CD14-positive monocyte (primary cell): ENCODE measurements at regions not wholly inside any gene's neighbourhood (a gene's known extent, or its start where the extent isn't known, plus 50 kb on each side); places are given as distances from the start of the nearest gene placed in this dataset.

Experiments used
- DNase-seq, 3 donors: peaks; one replicate each; pipeline ENCODE4 v3.0.0-alpha.2; 2011 to 2022
- H2AFZ ChIP-seq: 2 replicates; pipeline ENCODE4 v1.6.0; 2012; ENCODE audit warnings: mild to moderate bottlenecking, low read depth, low read length, inconsistent platforms; ENCODE audit not compliant: insufficient read depth, poor library complexity, severe bottlenecking
- H3K27ac ChIP-seq, 2 donors: 1 replicate in 1 of 2; 2 replicates in 1 of 2; pipeline ENCODE4 v1.5.1; 2012 to 2013; ENCODE audit warnings: low read length in 2 of 2, control low read depth in 1 of 2, inconsistent platforms in 1 of 2, low read depth in 1 of 2, mild to moderate bottlenecking in 1 of 2
- H3K27me3 ChIP-seq, 2 donors: one replicate each; pipeline versions ENCODE4 v1.6.0 to v1.6.1; 2011 to 2013; ENCODE audit warnings: low read length in 2 of 2; ENCODE audit not compliant: control insufficient read depth in 2 of 2, insufficient read depth in 2 of 2
- H3K36me3 ChIP-seq, 2 donors: replicated peaks in 1 of 2; 1 replicate in 1 of 2; 2 replicates in 1 of 2; pipeline versions ENCODE4 v1.5.1 to v1.6.1; 2012 to 2013; ENCODE audit warnings: low read length in 2 of 2, control low read depth in 1 of 2, inconsistent platforms in 1 of 2, mild to moderate bottlenecking in 1 of 2; ENCODE audit not compliant: insufficient read depth in 2 of 2, control insufficient read depth in 1 of 2
- H3K4me1 ChIP-seq, 2 donors: 1 replicate in 1 of 2; 2 replicates in 1 of 2; pipeline versions ENCODE4 v1.5.1 to v1.6.1; 2012 to 2013; ENCODE audit warnings: low read length in 2 of 2, control low read depth in 1 of 2, inconsistent platforms in 1 of 2, mild to moderate bottlenecking in 1 of 2, moderate library complexity in 1 of 2; ENCODE audit not compliant: insufficient read depth in 2 of 2, control insufficient read depth in 1 of 2
- H3K4me2 ChIP-seq: replicated peaks from 2 replicates; pipeline ENCODE3; 2012; ENCODE audit warnings: low read length, moderate library complexity, mild to moderate bottlenecking; ENCODE audit not compliant: poor library complexity, severe bottlenecking; ENCODE audit errors: extremely low read depth
- H3K4me3 ChIP-seq, 3 experiments: fragments of 200-600 bp in 1 of 3; sonication (generic) in 1 of 3; replicated peaks in 1 of 3; 1 replicate in 2 of 3; 2 replicates in 1 of 3; pipeline ENCODE4 v1.5.1; 2011 to 2013; ENCODE audit warnings: low read length in 3 of 3, mild to moderate bottlenecking in 3 of 3, control low read depth in 2 of 3, low read depth in 2 of 3, inconsistent platforms in 1 of 3, moderate library complexity in 1 of 3
- H3K79me2 ChIP-seq: 2 replicates; pipeline ENCODE4 v1.6.0; 2012; ENCODE audit warnings: mild to moderate bottlenecking, control low read depth, inconsistent platforms, low read length, moderate library complexity; ENCODE audit not compliant: insufficient read depth
- H3K9ac ChIP-seq: 2 replicates; pipeline ENCODE4 v1.6.0; 2017; ENCODE audit warnings: low read length, mild to moderate bottlenecking; ENCODE audit not compliant: insufficient read depth, poor library complexity, severe bottlenecking
- H3K9me3 ChIP-seq, 2 donors: replicated peaks in 1 of 2; 1 replicate in 1 of 2; 2 replicates in 1 of 2; pipeline versions ENCODE4 v1.5.1 to v1.6.1; 2012 to 2013; ENCODE audit warnings: low read length in 2 of 2, control low read depth in 1 of 2; ENCODE audit not compliant: control insufficient read depth in 1 of 2, insufficient read depth in 1 of 2
- H4K20me1 ChIP-seq: 2 replicates; pipeline ENCODE4 v1.6.0; 2012; ENCODE audit warnings: mild to moderate bottlenecking, low read length, control low read depth, moderate library complexity; ENCODE audit not compliant: insufficient read depth
- H3K27ac Mint-ChIP-seq, 7 donors: one replicate each; pipeline ENCODE4 v1.8.0; 2020; ENCODE audit warnings: mild to moderate bottlenecking in 7 of 7, mixed read lengths in 7 of 7, moderate library complexity in 6 of 7, inconsistent platforms in 2 of 7
- H3K27me3 Mint-ChIP-seq, 3 donors: one replicate each; pipeline ENCODE4 v1.8.0; 2021 to 2022; ENCODE audit warnings: low read depth in 3 of 3, mild to moderate bottlenecking in 3 of 3, mixed read lengths in 3 of 3, moderate library complexity in 3 of 3, inconsistent platforms in 1 of 3
- H3K36me3 Mint-ChIP-seq, 2 donors: one replicate each; pipeline ENCODE4 v1.8.0; 2020; ENCODE audit warnings: mixed read lengths in 2 of 2, inconsistent platforms in 1 of 2, mild to moderate bottlenecking in 1 of 2
- H3K4me1 Mint-ChIP-seq: one replicate; pipeline ENCODE4 v1.8.0; 2020; ENCODE audit warnings: mild to moderate bottlenecking, mixed read lengths
- H3K4me3 Mint-ChIP-seq, 2 donors: one replicate each; pipeline ENCODE4 v1.8.0; 2020; ENCODE audit warnings: mild to moderate bottlenecking in 2 of 2, mixed read lengths in 2 of 2, moderate library complexity in 1 of 2
- H3K9me3 Mint-ChIP-seq, 7 donors: one replicate each; pipeline ENCODE4 v1.8.0; 2020 to 2022; ENCODE audit warnings: mixed read lengths in 7 of 7, mild to moderate bottlenecking in 6 of 7, moderate library complexity in 6 of 7, inconsistent platforms in 2 of 7
- CTCF ChIP-seq: fragments of 200-600 bp; IDR thresholded peaks from one replicate; pipeline ENCODE4 v1.8.0; 2022; ENCODE audit warnings: antibody characterized with exemption, mild to moderate bottlenecking
- WGBS: methylation state at CpG from one replicate; pipeline ENCODE4 v1.1.5; 2013; ENCODE audit warnings: missing lambda C conversion rate; ENCODE audit not compliant: insufficient coverage; 5-methylcytosine and 5-hydroxymethylcytosine counted together
- intact Hi-C, 2 donors: fragments of 100-400 bp; cut with micrococcal nuclease; formaldehyde crosslinking; loops; one replicate each; pipeline versions ENCODE4 v1.15.0 to v1.15.1; 2023

DNA sequence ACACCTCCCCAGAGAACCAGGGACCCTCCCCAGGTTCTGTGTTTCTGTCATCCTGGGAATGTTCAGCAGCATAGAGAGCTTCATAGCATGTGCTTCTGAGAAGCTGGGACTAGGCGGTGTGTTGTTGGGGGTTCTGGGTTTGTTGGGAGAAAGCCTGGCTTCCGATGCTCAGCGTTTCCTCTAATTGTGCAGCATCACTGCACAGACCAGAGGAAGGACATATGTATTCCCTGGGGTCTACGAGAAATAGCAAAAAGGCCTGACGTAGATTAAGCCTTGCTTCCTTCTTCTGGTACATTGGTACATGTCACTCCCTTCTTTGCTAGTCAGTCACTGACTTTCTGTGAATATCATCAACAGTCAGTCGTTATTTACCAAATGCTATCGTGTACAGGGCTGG, 96.9 kb upstream of the SGK1 start:
- no peak overlapping the region for H3K4me3 ChIP-seq
- Mint-ChIP-seq H3K9me3 (peaks cover 2 to 18% (median 13%) of the 10 kb centered on the region in 7 donors), H3K36me3 (peaks cover 6 to 7% of the 10 kb centered on the region in 2 donors), H3K27ac (peak overlapping the region; percentile 98 to 100 (median 99)), H3K4me3 (no peak overlapping the region), H3K4me1 (peaks cover 57% of the 10 kb centered on the region), H3K27me3 (peaks cover 0 to 5% (median 2%) of the 10 kb centered on the region in 3 donors)
- H3K27ac ChIP-seq, result peak overlapping the region; percentile 80 to 98
- H2AFZ ChIP-seq, result no peak overlapping the region
- H3K9me3 ChIP-seq, result peaks cover 0 to 9% of the 10 kb centered on the region in 2 donors
- DNase-seq, result peak in 1 of 3 donors; percentile 20
- H3K4me2 ChIP-seq, result no peak overlapping the region
- intact Hi-C loops, result loop anchor here in 1 of 2 donors (5.0 to 10.0 kb wide), 3 partner anchors 33 to 120 kb away; no protein-coding TSS in a partner anchor
- no peaks in the 10 kb centered on the region for H3K36me3 ChIP-seq
- no peaks in the 10 kb centered on the region for H3K79me2 ChIP-seq
- no peaks in the 10 kb centered on the region for H4K20me1 ChIP-seq
- 26% methylated on average over 4 of the region's 7 CpGs for WGBS
- peaks cover 46 to 57% of the 10 kb centered on the region in 2 donors for H3K4me1 ChIP-seq
- no peak for TF ChIP-seq CTCF
- H3K27me3 ChIP-seq, result no peaks in the 10 kb centered on the region
- H3K9ac ChIP-seq, result no peak overlapping the region

- H3K79me2 ChIP-seq, result no peaks in the 10 kb centered on the region
- intact Hi-C loops, result loop anchor here in 1 of 2 donors (5.0 to 10.0 kb wide), 2 partner anchors 34 to 118 kb away; no protein-coding TSS in a partner anchor
- TF ChIP-seq CTCF, result no peak
- H4K20me1 ChIP-seq, result no peaks in the 10 kb centered on the region
- peak; percentile 93 to 96 (median 94) for DNase-seq
- no peaks in the 10 kb centered on the region for H3K36me3 ChIP-seq
- H3K9ac ChIP-seq, result peak overlapping the region; percentile 53
- peak overlapping the region; percentile 12 for H3K4me2 ChIP-seq
- Mint-ChIP-seq H3K27ac (peak overlapping the region; percentile 98 to 100 (median 99)), H3K27me3 (peaks cover 0 to 3% (median 2%) of the 10 kb centered on the region in 3 donors), H3K36me3 (peaks cover 6 to 7% of the 10 kb centered on the region in 2 donors), H3K9me3 (peaks cover 2 to 18% (median 13%) of the 10 kb centered on the region in 7 donors), H3K4me1 (peaks cover 57% of the 10 kb centered on the region), H3K4me3 (no peak overlapping the region)
- no peak overlapping the region for H3K4me3 ChIP-seq
- no peak overlapping the region for H2AFZ ChIP-seq
- H3K4me1 ChIP-seq, result peaks cover 46 to 57% of the 10 kb centered on the region in 2 donors
- peak overlapping the region; percentile 80 to 98 for H3K27ac ChIP-seq
- peaks cover 0 to 9% of the 10 kb centered on the region in 2 donors for H3K9me3 ChIP-seq
- no peaks in the 10 kb centered on the region for H3K27me3 ChIP-seq
- no CpG with 5 or more reads among the region's 1 CpG for WGBS
Observed at GRCh38 chr6:134413241-134413643, 95.3 kb upstream of the SGK1 start.
